HG02610 (cell line): ENCODE measurements at regions not wholly inside any gene's neighbourhood (a gene's known extent, or its start where the extent isn't known, plus 50 kb on each side); places are given as distances from the start of the nearest gene placed in this dataset.
A peak's percentile ranks its signal among the peaks of the same experiment; 100 is the strongest.
"Not testable (repeated sequence)": the region's sequence is repeated elsewhere in the genome, so short reads cannot be mapped to it uniquely, and the experiment has no call there.

Source experiments
- ATAC-seq: cut with Tn5 transposase; IDR thresholded peaks from one replicate; pipeline ENCODE4 v1.9.1; 2021; ENCODE audit warnings: mild to moderate bottlenecking, moderate library complexity; ENCODE audit not compliant: unreplicated experiment

DNA sequence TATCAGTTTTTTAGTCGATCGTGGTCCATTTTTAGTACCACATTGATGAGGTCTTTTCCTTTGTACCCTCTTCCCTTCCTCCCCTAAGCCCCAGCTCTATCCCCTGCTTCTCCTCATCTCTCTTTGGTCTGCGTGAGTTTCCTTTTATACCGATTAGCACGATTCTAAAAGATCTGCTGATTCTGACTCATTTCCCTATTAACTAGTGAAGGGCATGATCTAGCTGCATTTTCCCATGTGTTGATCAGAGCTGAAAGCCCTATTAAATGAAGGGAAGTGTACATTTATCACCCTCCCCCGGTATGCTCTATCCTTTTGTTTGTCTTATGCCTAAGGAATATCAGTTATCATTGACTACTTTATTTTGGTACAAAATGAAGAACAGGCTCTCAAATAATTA is 181.7 kb upstream of the NPY2R start:
- no peak for ATAC-seq

GRCh38 chr4:155032521-155033229 is 175.8 kb upstream of the NPY2R start:
- ATAC-seq = peak; percentile 74

GRCh38 chr4:155033604-155034003 is 174.8 kb upstream of the NPY2R start:
- no peak for ATAC-seq

DNA sequence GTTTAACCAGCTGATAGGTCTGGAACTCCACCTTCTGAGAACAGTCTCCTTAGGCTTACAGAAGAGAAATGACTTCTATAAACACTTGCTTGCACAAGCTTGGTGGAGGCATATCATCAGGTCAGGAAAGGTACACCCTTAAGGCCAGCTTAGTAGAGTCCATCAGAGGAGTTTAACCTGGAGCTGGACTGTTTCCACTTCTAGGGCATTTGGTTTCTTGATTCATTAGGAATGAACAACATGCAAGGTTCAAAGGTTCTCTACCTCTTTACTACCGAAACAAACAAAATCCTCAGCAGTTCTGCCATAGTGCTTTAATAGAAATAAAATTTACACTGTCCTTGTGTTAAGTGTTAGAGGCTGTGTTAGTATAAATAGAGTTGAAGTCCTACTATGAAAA is 171.4 kb upstream of the NPY2R start:
- ATAC-seq = no peak

DNA sequence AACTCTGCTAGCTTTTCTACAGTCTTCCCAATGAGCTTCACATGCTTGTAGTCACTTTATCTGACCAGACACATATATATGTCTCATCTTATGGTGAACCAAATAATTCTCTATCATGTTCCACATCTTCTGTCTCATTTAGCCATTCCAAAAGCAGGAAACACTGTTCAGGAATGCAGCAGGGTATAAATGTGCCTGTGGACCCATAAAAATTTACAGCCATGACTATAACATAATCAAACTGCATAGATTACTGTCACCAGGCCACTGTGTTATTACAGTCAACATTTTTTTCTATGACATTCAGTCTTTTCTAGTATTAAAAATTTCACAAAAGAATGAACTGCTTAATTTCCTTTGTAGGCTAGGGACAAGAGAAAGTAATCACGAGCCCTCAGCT is 170.0 kb upstream of the NPY2R start:
- no peak for ATAC-seq

DNA sequence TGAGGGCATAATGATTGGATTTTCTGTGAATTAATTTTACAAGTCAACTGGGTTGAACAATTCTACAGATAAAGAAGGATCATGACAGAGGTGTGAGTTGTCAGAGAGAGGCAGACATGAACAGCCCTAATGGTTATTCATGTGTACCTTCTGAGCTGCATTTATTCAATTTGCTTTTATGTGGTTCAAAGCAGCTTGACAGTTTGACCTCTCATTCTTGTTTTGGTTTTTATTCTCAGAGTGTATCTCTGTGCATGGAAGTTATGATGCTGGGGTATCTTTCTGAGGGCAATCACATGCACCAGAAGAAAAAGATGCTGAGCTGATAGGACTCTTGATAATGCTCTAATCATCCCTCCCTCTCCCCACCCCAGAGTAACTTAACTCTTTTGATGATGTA is 169.3 kb upstream of the NPY2R start:
- no peak for ATAC-seq

DNA sequence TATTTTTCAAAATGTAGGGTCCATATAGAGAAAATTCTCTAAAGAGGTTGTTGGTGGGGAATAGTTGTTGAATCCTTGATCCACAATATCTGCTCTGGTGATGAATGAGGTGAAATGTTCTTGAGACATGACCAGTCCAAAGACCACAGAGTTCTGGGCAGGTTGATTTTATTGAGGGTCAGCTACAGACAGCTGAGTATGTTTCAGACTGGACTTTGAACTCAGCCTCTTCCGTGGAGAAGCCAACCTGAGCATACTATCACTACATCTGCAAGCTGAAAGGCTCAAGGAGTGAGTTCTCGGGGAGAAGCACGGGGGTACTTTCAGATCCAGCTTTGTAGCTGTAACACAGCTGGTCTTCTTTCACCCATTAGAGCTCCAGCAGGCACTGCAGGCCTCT is 168.4 kb upstream of the NPY2R start:
- no peak for ATAC-seq

DNA sequence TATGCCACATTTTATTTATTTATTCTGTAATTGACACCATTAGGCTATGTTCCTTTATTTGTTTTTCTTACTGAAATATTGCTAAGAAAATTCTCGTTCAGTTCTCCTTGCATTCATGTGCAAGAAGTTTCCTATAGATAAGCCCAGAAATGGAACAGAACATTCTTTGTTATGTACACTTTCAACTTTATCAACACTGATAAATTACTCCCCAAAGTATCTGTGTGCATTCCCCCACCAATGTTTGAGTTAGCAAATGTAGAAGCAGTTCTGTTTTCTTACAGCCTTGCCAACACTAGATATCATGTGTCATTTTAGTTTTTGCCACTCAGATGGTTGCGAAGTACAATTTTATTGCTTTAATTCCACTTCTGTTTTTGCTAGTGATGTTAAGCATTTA is 166.4 kb upstream of the NPY2R start:
- no peak for ATAC-seq

DNA sequence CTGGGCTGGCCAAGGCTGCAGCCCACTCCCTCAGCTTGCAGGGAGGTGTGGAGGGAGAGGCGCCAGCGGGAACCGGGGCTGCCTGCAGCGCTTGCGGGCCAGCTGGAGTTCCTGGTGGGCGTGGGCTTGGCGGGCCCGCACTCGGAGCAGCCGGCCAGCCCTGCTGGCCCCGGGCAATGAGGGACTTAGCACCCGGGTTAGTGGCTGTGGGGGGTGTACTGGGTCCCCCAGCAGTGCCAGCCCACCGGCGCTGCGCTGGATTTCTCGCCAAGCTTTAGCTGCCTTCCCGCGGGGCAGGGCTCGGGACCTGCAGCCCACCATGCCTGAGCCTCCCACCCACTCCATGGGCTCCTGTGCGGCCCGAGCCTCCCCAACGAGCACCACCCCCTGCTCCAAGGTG is 164.2 kb upstream of the NPY2R start:
- not testable (repeated sequence) for ATAC-seq

GRCh38 chr4:155047755-155048154 is 160.7 kb upstream of the NPY2R start:
- no peak for ATAC-seq

- ATAC-seq = not testable (repeated sequence)
Measured at GRCh38 chr4:155054042-155054441, 154.4 kb upstream of the NPY2R start.

DNA sequence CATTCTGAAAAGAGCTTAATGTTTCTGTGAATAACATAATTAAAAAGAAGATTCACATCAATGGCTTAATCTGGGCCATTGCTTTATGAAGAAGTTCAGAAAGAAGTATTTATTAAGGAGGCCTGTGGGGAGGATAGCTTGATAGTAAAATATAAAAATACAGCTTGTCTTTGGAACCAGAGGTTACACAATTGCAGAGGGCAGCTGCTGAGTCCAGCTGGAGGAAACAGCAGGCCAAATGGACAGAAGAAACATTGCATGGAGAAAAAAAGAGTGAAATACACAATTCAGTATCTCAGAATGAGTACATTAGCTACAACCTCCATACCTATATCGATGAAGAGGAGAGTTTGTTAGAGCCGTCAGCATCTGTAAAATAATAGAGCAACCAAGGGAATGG is 148.0 kb upstream of the NPY2R start:
- ATAC-seq = no peak

GRCh38 chr4:155060873-155061272 is 147.6 kb upstream of the NPY2R start:
- no peak for ATAC-seq

- no peak for ATAC-seq
Measured at GRCh38 chr4:155062948-155063347, 145.5 kb upstream of the NPY2R start.

DNA sequence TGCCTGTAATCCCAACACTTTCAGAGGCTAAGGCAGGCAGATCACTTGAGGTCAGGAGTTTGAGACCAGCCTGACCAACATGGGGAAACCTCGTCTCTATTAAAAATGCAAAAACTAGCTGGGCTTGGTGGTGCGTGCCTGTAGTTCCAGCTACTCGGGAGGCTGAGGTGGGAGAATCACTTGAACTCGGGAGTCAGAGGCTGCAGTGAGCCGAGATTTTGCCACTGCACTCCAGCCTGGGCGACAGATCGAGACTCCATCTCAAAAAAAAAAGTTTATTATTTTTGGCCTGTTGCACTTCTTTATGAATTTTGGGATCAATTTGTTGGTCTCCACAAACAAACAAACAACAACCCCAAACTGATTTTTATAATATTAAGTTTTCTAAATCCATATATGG is 143.5 kb upstream of the NPY2R start:
- not testable (repeated sequence) for ATAC-seq

DNA sequence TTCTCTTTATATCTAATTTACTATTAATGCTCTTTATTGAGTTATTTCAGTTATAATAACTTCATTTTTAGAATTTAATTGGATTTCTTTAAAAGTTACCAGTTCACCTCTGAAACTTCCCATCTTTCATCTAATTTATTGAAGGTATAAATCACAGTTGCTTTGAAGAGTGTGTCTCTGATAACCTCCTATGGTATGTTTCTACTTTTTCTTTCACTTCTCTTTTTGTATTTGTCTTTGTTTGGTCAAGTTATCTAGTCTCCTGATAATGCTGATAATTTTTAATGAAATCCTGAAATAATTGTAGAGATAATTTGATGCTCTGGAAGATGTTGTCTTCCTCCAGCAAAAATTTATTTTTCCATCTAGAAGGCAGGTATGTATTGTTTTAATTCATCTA is 141.6 kb upstream of the NPY2R start:
- no peak for ATAC-seq

- no peak for ATAC-seq
Measured at GRCh38 chr4:155071962-155072361, 136.5 kb upstream of the NPY2R start.

GRCh38 chr4:155072417-155072816 is 136.0 kb upstream of the NPY2R start:
- ATAC-seq = no peak

- ATAC-seq = no peak
Measured at GRCh38 chr4:155073852-155074251, 134.6 kb upstream of the NPY2R start.

GRCh38 chr4:155076256-155076785 is 132.1 kb upstream of the NPY2R start:
- no peak for ATAC-seq

- ATAC-seq = no peak
Measured at GRCh38 chr4:155077452-155078229, 130.8 kb upstream of the NPY2R start.

GRCh38 chr4:155079871-155080270 is 128.6 kb upstream of the NPY2R start:
- no peak for ATAC-seq
